22Rv1 (cell line): ENCODE measurements at regions not wholly inside any gene's neighbourhood (a gene's known extent, or its start where the extent isn't known, plus 50 kb on each side); places are given as distances from the start of the nearest gene placed in this dataset.

Experiments used
- CTCF ChIP-seq: fragments of 450-650 bp; IDR thresholded peaks from 2 replicates; pipeline ENCODE4 v1.5.1; 2017; ENCODE audit warnings: mild to moderate bottlenecking
- ZFX ChIP-seq: fragments of 450-650 bp; IDR thresholded peaks from 2 replicates; pipeline ENCODE4 v1.6.1; 2017; ENCODE audit warnings: antibody characterized with exemption, borderline replicate concordance

DNA sequence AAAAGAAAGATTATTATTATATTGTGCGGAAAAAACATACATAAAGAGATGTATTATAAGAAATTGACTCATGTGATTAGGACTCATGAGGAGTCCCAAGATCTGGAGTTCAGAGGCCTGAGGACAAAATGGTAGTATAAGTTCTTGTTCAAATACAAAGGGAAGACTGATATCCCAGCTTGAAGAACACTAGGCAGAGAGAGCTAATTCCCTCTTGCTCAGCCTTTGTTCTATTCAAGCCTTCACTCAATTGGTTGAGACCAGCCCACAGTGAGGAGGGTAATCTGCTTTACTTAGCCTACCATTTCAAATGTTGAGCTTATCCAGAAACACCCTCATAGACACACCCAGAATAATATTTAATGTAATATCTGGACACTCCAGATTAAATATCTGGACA, 1683.8 kb downstream of the REEP3 start:
- TF ChIP-seq CTCF (no peak), ZFX (no peak)
